Tibial artery (tissue), 4 donors: ENCODE measurements at regions not wholly inside any gene's neighbourhood (a gene's known extent, or its start where the extent isn't known, plus 50 kb on each side); places are given as distances from the start of the nearest gene placed in this dataset.

ENCODE experiments used
- DNase-seq, 2 donors: peaks; one replicate each; pipeline ENCODE4 v3.0.0-alpha.2; 2019
- H3K27ac ChIP-seq, 2 donors: fragments of 200-600 bp; sonication (generic) in 1 of 2; 1 replicate in 1 of 2; 2 replicates in 1 of 2; pipeline ENCODE4 v1.5.1; 2018 to 2019; ENCODE audit warnings: mild to moderate bottlenecking in 1 of 2
- H3K27me3 ChIP-seq, 2 donors: fragments of 200-600 bp; sonication (generic) in 1 of 2; one replicate each; pipeline versions ENCODE4 v1.5.1 to v1.6.0; 2016 to 2019
- H3K36me3 ChIP-seq, 3 donors: fragments of 200-600 bp; sonication (generic) in 2 of 3; one replicate each; pipeline ENCODE4 v1.5.1; 2016 to 2019; ENCODE audit warnings: mild to moderate bottlenecking in 2 of 3
- H3K4me1 ChIP-seq, 4 donors: fragments of 200-600 bp; sonication (generic) in 2 of 4; 1 replicate in 3 of 4; 2 replicates in 1 of 4; pipeline ENCODE4 v1.5.1; 2016 to 2019
- H3K4me3 ChIP-seq, 2 donors: fragments of 200-600 bp; sonication (generic) in 1 of 2; 1 replicate in 1 of 2; 2 replicates in 1 of 2; pipeline ENCODE4 v1.5.1; 2018 to 2019; ENCODE audit warnings: mild to moderate bottlenecking in 2 of 2
- H3K9me3 ChIP-seq, 3 donors: fragments of 200-600 bp; sonication (generic) in 1 of 3; one replicate each; pipeline ENCODE4 v1.5.1; 2016 to 2019
- intact Hi-C: fragments of 100-400 bp; cut with DNase I; formaldehyde crosslinking; loops from one replicate; pipeline ENCODE4 v1.15.0; 2023; ENCODE audit warnings: low total_unique reads
- TF ChIP-seq, protein P1 (sequence below), 2 experiments: fragments of 200-600 bp in 1 of 2; fragments of 450-650 bp in 1 of 2; IDR thresholded peaks; one replicate each; pipeline ENCODE4 v1.5.1; 2017 to 2019; ENCODE audit warnings: antibody characterized with exemption in 2 of 2, mild to moderate bottlenecking in 1 of 2, moderate library complexity in 1 of 2

DNA sequence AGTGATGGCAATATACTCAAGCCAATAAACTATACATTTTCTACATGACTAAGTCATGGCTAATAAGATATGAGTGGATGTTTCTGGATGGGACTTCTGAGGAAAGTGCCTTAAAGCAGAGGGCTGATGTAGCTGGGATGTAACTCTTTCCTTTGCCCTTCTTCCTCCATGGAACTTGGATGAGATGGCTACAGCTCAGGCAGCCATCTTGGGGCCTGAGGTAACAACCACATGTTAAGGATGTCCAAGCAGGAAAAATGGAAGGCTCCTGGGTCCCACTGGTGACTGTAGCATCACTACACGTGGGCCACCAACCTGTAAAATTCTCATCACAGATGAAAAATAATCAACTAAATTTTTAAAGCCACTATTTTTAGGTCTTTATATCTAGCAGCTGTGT lies 54.4 kb upstream of the GRIP1 start:
- Histone ChIP-seq H3K36me3 (no peaks in the 10 kb centered on the region), H3K4me1 (no peaks in the 10 kb centered on the region), H3K27me3 (no peaks in the 10 kb centered on the region), H3K9me3 (no peaks in the 10 kb centered on the region), H3K4me3 (no peak overlapping the region), H3K27ac (no peak overlapping the region)
- TF ChIP-seq, protein P1, sequence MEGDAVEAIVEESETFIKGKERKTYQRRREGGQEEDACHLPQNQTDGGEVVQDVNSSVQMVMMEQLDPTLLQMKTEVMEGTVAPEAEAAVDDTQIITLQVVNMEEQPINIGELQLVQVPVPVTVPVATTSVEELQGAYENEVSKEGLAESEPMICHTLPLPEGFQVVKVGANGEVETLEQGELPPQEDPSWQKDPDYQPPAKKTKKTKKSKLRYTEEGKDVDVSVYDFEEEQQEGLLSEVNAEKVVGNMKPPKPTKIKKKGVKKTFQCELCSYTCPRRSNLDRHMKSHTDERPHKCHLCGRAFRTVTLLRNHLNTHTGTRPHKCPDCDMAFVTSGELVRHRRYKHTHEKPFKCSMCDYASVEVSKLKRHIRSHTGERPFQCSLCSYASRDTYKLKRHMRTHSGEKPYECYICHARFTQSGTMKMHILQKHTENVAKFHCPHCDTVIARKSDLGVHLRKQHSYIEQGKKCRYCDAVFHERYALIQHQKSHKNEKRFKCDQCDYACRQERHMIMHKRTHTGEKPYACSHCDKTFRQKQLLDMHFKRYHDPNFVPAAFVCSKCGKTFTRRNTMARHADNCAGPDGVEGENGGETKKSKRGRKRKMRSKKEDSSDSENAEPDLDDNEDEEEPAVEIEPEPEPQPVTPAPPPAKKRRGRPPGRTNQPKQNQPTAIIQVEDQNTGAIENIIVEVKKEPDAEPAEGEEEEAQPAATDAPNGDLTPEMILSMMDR (IDR thresholded peaks at IDR 0.05): no peak
- no peak for DNase-seq
- intact Hi-C loops: no loop called here

GRCh38 chr12:66733839-66734238 lies 55.0 kb upstream of the GRIP1 start:
- H3K4me3 ChIP-seq: no peak overlapping the region
- H3K36me3 ChIP-seq: no peaks in the 10 kb centered on the region
- no peaks in the 10 kb centered on the region for H3K9me3 ChIP-seq
- TF ChIP-seq, protein P1 (IDR thresholded peaks at IDR 0.05): no peak
- H3K27me3 ChIP-seq: no peaks in the 10 kb centered on the region
- intact Hi-C loops: no loop called here
- H3K4me1 ChIP-seq: no peaks in the 10 kb centered on the region
- DNase-seq: no peak
- no peak overlapping the region for H3K27ac ChIP-seq

DNA sequence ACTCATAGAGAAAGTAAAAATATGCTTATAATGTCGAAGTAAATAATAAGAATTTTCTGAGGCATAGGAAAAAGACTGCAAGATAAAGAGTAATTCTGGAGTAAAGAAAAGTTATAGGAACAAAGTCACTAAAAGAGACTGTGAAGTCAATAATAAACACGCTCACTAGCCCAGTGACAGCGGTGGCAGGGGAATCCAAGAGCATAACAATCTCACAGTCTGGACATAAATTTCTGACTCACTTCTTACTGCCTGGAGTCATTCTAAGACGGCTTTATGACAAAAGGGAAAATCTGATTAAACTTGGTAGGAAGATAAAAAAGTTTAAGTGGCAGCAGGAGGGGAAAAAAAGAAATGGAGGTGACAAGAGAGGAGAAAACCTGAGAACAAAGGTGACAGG lies 56.4 kb upstream of the GRIP1 start:
- H3K4me3 ChIP-seq: no peak overlapping the region
- intact Hi-C loops: no loop called here
- no peak for DNase-seq

DNA sequence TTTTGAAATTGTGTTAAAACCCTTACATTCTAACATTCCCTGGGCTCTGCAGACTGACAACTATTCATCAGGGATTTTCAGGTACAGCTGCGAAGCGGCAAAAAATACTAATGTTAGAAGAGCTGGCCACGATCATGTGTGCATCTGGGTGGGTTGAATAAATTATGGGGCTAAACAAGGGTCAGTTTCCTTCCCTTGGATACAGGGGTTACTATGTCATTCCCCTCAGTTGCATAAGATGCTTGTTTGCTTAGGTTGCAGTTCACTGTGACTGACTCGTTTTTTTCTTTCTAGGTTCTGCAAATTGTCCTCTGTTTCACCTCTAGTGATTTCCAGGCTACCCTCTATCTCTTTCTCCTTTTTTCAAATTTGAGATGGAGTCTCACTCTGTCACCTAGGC lies 58.1 kb upstream of the GRIP1 start:
- no peak overlapping the region for H3K27ac ChIP-seq
- TF ChIP-seq, protein P1 (IDR thresholded peaks at IDR 0.05): no peak
- no peak overlapping the region for H3K4me3 ChIP-seq
- H3K27me3 ChIP-seq: no peaks in the 10 kb centered on the region
- H3K9me3 ChIP-seq: no peaks in the 10 kb centered on the region
- no peak for DNase-seq
- intact Hi-C loops: no loop called here
- H3K36me3 ChIP-seq: no peaks in the 10 kb centered on the region
- no peaks in the 10 kb centered on the region for H3K4me1 ChIP-seq

More for the DNA sequence above, 56.4 kb upstream of the GRIP1 start:
- no peaks in the 10 kb centered on the region for H3K4me1 ChIP-seq
- H3K36me3 ChIP-seq: no peaks in the 10 kb centered on the region
- TF ChIP-seq, protein P1 (IDR thresholded peaks at IDR 0.05): no peak
- no peak overlapping the region for H3K27ac ChIP-seq
- no peaks in the 10 kb centered on the region for H3K9me3 ChIP-seq
- H3K27me3 ChIP-seq: no peaks in the 10 kb centered on the region

DNA sequence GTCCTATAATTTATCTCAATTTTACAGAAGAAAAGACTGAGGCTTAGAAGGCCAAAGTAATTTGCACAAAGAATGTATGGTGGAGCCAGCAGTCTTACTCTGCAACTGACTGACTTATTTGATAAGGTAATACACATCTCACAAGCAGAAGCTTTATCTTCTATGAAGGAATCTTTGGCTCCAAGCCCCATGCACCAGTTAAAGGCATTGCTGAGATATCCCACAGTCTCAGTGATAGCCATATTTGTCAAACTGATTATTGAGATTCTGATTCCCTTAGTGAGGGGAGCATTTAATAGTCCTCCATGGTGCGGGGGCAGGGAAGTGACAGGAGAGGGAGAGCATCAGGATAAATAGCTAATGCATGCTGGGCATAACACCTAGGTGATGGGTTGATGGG lies 60.4 kb upstream of the GRIP1 start:
- TF ChIP-seq, protein P1 (IDR thresholded peaks at IDR 0.05): no peak
- no peak overlapping the region for H3K27ac ChIP-seq
- no peak for DNase-seq
- intact Hi-C loops: no loop called here
- H3K9me3 ChIP-seq: no peaks in the 10 kb centered on the region
- H3K27me3 ChIP-seq: no peaks in the 10 kb centered on the region
- H3K4me3 ChIP-seq: no peak overlapping the region
- no peaks in the 10 kb centered on the region for H3K36me3 ChIP-seq
- no peaks in the 10 kb centered on the region for H3K4me1 ChIP-seq

DNA sequence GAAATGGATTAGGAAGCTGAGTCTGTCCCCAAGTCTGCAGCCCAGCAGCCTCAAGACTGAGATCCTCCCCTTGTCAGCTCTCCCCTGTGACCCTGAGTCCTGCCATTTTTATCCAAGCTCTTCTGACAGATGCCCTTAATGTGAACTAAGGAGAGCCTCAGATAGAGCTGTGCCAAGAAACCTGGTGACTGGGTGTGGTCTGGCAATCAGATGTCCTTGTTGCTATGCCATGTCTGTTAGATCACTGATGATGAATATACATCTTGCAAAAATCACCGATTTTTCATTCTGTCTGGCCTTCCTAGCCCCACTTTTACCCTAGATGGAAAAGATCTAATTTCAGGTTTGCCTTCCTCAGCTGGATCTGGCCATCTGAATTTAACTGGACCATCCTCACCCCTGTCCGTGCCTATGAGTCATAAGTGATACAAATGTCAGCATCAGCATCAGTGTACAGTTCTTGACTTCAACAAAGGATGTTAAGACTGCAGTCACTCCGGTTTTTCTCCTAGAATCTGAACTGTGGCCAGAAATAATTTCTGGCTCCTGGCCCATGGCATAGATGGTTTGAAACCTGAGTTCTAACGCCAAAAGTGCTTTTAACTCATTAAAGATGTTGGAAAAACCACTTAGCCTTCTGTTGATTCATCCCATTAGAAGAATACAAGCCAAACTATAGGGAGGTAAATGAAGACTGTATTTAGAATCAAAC lies 61.2 kb upstream of the GRIP1 start:
- Histone ChIP-seq H3K9me3 (no peaks in the 10 kb centered on the region), H3K4me1 (no peaks in the 10 kb centered on the region), H3K27ac (no peak overlapping the region), H3K4me3 (no peak overlapping the region), H3K27me3 (no peaks in the 10 kb centered on the region), H3K36me3 (no peaks in the 10 kb centered on the region)
- DNase-seq: no peak
- intact Hi-C loops: no loop called here
- TF ChIP-seq, protein P1 (IDR thresholded peaks at IDR 0.05): no peak
